ENCODE measurements at regions not wholly inside any gene's neighbourhood (a gene's known extent, or its start where the extent isn't known, plus 50 kb on each side); places are given as distances from the start of the nearest gene placed in this dataset.

DNA sequence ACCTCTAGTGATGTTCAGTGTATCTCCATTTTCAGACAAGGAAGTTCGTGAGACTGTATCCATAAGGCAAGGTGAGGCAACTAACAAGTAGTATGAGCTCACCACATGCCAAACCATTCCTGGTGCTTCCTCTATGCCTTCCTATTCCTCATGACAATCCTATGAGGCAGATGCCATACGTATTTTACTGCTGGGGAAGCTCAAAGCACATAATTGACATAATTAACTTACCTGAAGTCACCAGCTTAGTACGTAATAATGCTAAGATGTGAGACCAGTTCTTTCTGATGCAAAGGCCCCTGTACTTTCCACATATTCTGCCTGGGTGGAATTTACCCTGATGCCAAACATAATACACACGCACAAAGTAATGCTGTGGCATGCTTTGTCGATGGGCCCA lies 83.6 kb upstream of the NFIA start:
- TF ChIP-seq CTCF (tag by site-specific recombination; IDR thresholded peaks at IDR 0.05) = no peak
- TF ChIP-seq ZNF16 (tag by site-specific recombination; IDR thresholded peaks at IDR 0.05; ENCODE audit: low read depth) = no peak
- no peak for TF ChIP-seq ZNF639 (tag by site-specific recombination; IDR thresholded peaks at IDR 0.05)
- no peak for TF ChIP-seq SCRT2 (tag by site-specific recombination; IDR thresholded peaks at IDR 0.05)
- TF ChIP-seq, protein P1, sequence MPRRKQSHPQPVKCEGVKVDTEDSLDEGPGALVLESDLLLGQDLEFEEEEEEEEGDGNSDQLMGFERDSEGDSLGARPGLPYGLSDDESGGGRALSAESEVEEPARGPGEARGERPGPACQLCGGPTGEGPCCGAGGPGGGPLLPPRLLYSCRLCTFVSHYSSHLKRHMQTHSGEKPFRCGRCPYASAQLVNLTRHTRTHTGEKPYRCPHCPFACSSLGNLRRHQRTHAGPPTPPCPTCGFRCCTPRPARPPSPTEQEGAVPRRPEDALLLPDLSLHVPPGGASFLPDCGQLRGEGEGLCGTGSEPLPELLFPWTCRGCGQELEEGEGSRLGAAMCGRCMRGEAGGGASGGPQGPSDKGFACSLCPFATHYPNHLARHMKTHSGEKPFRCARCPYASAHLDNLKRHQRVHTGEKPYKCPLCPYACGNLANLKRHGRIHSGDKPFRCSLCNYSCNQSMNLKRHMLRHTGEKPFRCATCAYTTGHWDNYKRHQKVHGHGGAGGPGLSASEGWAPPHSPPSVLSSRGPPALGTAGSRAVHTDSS (tag by site-specific recombination; IDR thresholded peaks at IDR 0.05) = no peak
- no peak for TF ChIP-seq ZNF10 (tag by site-specific recombination; IDR thresholded peaks at IDR 0.05)
- no peak for TF ChIP-seq ZBTB44 (tag by site-specific recombination; IDR thresholded peaks at IDR 0.05)
- no peak for TF ChIP-seq ZFP37 (tag by site-specific recombination; IDR thresholded peaks at IDR 0.05)
- TF ChIP-seq ZNF239 (tag by site-specific recombination; IDR thresholded peaks at IDR 0.05) = no peak

Data from HEK293 (cell line).